Stomach (tissue), 4 donors: ENCODE measurements at regions not wholly inside any gene's neighbourhood (a gene's known extent, or its start where the extent isn't known, plus 50 kb on each side); places are given as distances from the start of the nearest gene placed in this dataset.

Source experiments
- POLR2A ChIP-seq, 4 donors: fragments of 450-650 bp; IDR thresholded peaks; one replicate each; pipeline ENCODE4 v1.6.1; 2016; ENCODE audit warnings: antibody characterized with exemption in 4 of 4, control low read depth in 2 of 4, mild to moderate bottlenecking in 1 of 4, moderate library complexity in 1 of 4
- POLR2AphosphoS5 ChIP-seq, 3 donors: sonication (generic); formaldehyde crosslinking; IDR thresholded peaks; one replicate each; pipeline ENCODE4 v1.6.1; 2016; ENCODE audit warnings: antibody characterized with exemption in 3 of 3
- TF ChIP-seq, protein P1 (sequence below), 7 experiments: fragments of 450-650 bp in 4 of 7; fragments of 200-600 bp in 3 of 7; sonication (generic) in 3 of 7; IDR thresholded peaks; one replicate each; pipeline ENCODE4 v1.5.1; 2016 to 2019; ENCODE audit warnings: antibody characterized with exemption in 7 of 7, control low read depth in 2 of 7, mild to moderate bottlenecking in 1 of 7

DNA sequence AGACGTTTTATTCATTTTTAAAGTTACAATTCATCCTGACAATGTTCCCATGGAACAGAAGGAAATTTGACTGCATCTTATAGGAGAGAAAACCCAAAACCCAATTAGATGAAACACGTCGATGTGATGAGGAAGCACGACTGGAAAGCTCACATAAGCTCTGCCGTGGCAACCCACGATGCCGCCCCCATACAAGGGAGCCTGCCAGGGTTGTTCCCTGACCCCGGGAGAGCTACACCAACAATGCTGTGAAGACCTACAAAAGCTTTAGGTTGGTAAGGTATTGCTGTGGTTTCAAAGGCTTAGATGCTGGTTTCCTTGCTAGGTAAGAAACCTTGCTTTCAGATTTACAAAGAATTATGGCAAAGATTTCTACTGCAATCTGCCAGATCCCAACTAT lies 393.1 kb downstream of the KLF12 start:
- TF ChIP-seq, protein P1, sequence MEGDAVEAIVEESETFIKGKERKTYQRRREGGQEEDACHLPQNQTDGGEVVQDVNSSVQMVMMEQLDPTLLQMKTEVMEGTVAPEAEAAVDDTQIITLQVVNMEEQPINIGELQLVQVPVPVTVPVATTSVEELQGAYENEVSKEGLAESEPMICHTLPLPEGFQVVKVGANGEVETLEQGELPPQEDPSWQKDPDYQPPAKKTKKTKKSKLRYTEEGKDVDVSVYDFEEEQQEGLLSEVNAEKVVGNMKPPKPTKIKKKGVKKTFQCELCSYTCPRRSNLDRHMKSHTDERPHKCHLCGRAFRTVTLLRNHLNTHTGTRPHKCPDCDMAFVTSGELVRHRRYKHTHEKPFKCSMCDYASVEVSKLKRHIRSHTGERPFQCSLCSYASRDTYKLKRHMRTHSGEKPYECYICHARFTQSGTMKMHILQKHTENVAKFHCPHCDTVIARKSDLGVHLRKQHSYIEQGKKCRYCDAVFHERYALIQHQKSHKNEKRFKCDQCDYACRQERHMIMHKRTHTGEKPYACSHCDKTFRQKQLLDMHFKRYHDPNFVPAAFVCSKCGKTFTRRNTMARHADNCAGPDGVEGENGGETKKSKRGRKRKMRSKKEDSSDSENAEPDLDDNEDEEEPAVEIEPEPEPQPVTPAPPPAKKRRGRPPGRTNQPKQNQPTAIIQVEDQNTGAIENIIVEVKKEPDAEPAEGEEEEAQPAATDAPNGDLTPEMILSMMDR (IDR thresholded peaks at IDR 0.05): no peak
- TF ChIP-seq POLR2A (IDR thresholded peaks at IDR 0.05): no peak
- no peak for TF ChIP-seq POLR2AphosphoS5 (IDR thresholded peaks at IDR 0.05)
